ENCODE measurements at regions not wholly inside any gene's neighbourhood (a gene's known extent, or its start where the extent isn't known, plus 50 kb on each side); places are given as distances from the start of the nearest gene placed in this dataset.

- TF ChIP-seq, protein P1, sequence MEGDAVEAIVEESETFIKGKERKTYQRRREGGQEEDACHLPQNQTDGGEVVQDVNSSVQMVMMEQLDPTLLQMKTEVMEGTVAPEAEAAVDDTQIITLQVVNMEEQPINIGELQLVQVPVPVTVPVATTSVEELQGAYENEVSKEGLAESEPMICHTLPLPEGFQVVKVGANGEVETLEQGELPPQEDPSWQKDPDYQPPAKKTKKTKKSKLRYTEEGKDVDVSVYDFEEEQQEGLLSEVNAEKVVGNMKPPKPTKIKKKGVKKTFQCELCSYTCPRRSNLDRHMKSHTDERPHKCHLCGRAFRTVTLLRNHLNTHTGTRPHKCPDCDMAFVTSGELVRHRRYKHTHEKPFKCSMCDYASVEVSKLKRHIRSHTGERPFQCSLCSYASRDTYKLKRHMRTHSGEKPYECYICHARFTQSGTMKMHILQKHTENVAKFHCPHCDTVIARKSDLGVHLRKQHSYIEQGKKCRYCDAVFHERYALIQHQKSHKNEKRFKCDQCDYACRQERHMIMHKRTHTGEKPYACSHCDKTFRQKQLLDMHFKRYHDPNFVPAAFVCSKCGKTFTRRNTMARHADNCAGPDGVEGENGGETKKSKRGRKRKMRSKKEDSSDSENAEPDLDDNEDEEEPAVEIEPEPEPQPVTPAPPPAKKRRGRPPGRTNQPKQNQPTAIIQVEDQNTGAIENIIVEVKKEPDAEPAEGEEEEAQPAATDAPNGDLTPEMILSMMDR (IDR thresholded peaks at IDR 0.05; ENCODE audit: poor library complexity, severe bottlenecking) = no peak
- TF ChIP-seq SMC3 (conservative IDR thresholded peaks at IDR 0.05; ENCODE audit: poor library complexity) (no peak), EP300 (conservative IDR thresholded peaks at IDR 0.05; ENCODE audit: poor library complexity, severe bottlenecking) (no peak), EZH2 (IDR thresholded peaks at IDR 0.05; ENCODE audit: borderline replicate concordance, insufficient read depth, low read length, poor library complexity, severe bottlenecking) (no peak), TAF1 (IDR thresholded peaks at IDR 0.05; ENCODE audit: low read depth) (no peak)
- TF ChIP-seq, protein P2, sequence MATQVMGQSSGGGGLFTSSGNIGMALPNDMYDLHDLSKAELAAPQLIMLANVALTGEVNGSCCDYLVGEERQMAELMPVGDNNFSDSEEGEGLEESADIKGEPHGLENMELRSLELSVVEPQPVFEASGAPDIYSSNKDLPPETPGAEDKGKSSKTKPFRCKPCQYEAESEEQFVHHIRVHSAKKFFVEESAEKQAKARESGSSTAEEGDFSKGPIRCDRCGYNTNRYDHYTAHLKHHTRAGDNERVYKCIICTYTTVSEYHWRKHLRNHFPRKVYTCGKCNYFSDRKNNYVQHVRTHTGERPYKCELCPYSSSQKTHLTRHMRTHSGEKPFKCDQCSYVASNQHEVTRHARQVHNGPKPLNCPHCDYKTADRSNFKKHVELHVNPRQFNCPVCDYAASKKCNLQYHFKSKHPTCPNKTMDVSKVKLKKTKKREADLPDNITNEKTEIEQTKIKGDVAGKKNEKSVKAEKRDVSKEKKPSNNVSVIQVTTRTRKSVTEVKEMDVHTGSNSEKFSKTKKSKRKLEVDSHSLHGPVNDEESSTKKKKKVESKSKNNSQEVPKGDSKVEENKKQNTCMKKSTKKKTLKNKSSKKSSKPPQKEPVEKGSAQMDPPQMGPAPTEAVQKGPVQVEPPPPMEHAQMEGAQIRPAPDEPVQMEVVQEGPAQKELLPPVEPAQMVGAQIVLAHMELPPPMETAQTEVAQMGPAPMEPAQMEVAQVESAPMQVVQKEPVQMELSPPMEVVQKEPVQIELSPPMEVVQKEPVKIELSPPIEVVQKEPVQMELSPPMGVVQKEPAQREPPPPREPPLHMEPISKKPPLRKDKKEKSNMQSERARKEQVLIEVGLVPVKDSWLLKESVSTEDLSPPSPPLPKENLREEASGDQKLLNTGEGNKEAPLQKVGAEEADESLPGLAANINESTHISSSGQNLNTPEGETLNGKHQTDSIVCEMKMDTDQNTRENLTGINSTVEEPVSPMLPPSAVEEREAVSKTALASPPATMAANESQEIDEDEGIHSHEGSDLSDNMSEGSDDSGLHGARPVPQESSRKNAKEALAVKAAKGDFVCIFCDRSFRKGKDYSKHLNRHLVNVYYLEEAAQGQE (IDR thresholded peaks at IDR 0.05; ENCODE audit: borderline replicate concordance) = no peak
These were observed 613.1 kb downstream of the MID1IP1 start for GRCh38 chrX:39414290-39414854.
